ENCODE measurements at regions not wholly inside any gene's neighbourhood (a gene's known extent, or its start where the extent isn't known, plus 50 kb on each side); places are given as distances from the start of the nearest gene placed in this dataset.

GRCh38 chr2:71792926-71793761 is 339.8 kb downstream of the DYSF start:
- H3K9me3 ChIP-seq (ENCODE audit: control insufficient read depth in 2 of 3, insufficient read depth in 1 of 3, low read length in 3 of 3): no peaks in the 10 kb centered on the region
- no peaks in the 10 kb centered on the region for H3K36me3 ChIP-seq (ENCODE audit: control insufficient read depth in 2 of 3, insufficient read depth in 3 of 3, low read length in 3 of 3)
- intact Hi-C loops (cut with DNase I): no loop called here
- TF ChIP-seq CTCF (IDR thresholded peaks at IDR 0.05; ENCODE audit: borderline replicate concordance, extremely low read depth, insufficient read depth): no peak
- DNase-seq: peak in 2 of 5 donors; percentile 14 to 69
- no peak overlapping the region for H3K9ac ChIP-seq (ENCODE audit: low read length in 3 of 3)
- no peaks in the 10 kb centered on the region for H3K27me3 ChIP-seq (ENCODE audit: control insufficient read depth, insufficient read depth, low read length)
- FAIRE-seq: no peak
- H3K27ac ChIP-seq (ENCODE audit: low read depth in 2 of 2, low read length in 2 of 2): no peak overlapping the region
- H3K4me3 ChIP-seq (ENCODE audit: low read length in 3 of 3): no peak overlapping the region
- no peaks in the 10 kb centered on the region for H3K4me1 ChIP-seq (ENCODE audit: control insufficient read depth in 2 of 3, insufficient read depth in 2 of 3, low read depth in 1 of 3, low read length in 3 of 3)

- no peaks in the 10 kb centered on the region for H3K27me3 ChIP-seq (ENCODE audit: control insufficient read depth, insufficient read depth, low read length)
- no peaks in the 10 kb centered on the region for H3K4me1 ChIP-seq (ENCODE audit: control insufficient read depth in 2 of 3, insufficient read depth in 2 of 3, low read depth in 1 of 3, low read length in 3 of 3)
- no peak overlapping the region for H3K9ac ChIP-seq (ENCODE audit: low read length in 3 of 3)
- DNase-seq: no peak
- no peak for TF ChIP-seq CTCF (IDR thresholded peaks at IDR 0.05; ENCODE audit: borderline replicate concordance, extremely low read depth, insufficient read depth)
- H3K27ac ChIP-seq (ENCODE audit: low read depth in 2 of 2, low read length in 2 of 2): no peak overlapping the region
- H3K9me3 ChIP-seq (ENCODE audit: control insufficient read depth in 2 of 3, insufficient read depth in 1 of 3, low read length in 3 of 3): no peaks in the 10 kb centered on the region
- FAIRE-seq: no peak
- H3K4me3 ChIP-seq (ENCODE audit: low read length in 3 of 3): no peak overlapping the region
- no peaks in the 10 kb centered on the region for H3K36me3 ChIP-seq (ENCODE audit: control insufficient read depth in 2 of 3, insufficient read depth in 3 of 3, low read length in 3 of 3)
- intact Hi-C loops (cut with DNase I): no loop called here
Measured at GRCh38 chr2:71791501-71792135, 338.3 kb downstream of the DYSF start.

- FAIRE-seq: no peak
- Histone ChIP-seq H3K4me3 (ENCODE audit: low read length in 3 of 3) (no peak overlapping the region), H3K4me1 (ENCODE audit: control insufficient read depth in 2 of 3, insufficient read depth in 2 of 3, low read depth in 1 of 3, low read length in 3 of 3) (no peaks in the 10 kb centered on the region), H3K27ac (ENCODE audit: low read depth in 2 of 2, low read length in 2 of 2) (no peak overlapping the region), H3K36me3 (ENCODE audit: control insufficient read depth in 2 of 3, insufficient read depth in 3 of 3, low read length in 3 of 3) (no peaks in the 10 kb centered on the region), H3K9ac (ENCODE audit: low read length in 3 of 3) (no peak overlapping the region), H3K9me3 (ENCODE audit: control insufficient read depth in 2 of 3, insufficient read depth in 1 of 3, low read length in 3 of 3) (no peaks in the 10 kb centered on the region), H3K27me3 (ENCODE audit: control insufficient read depth, insufficient read depth, low read length) (no peaks in the 10 kb centered on the region)
- no peak for TF ChIP-seq CTCF (IDR thresholded peaks at IDR 0.05; ENCODE audit: borderline replicate concordance, extremely low read depth, insufficient read depth)
- DNase-seq: no peak
- intact Hi-C loops (cut with DNase I): no loop called here
Measured at GRCh38 chr2:71791061-71791450, 337.7 kb downstream of the DYSF start.
